Trophoblast cell (in vitro differentiated cells and primary cell): ENCODE measurements at regions not wholly inside any gene's neighbourhood (a gene's known extent, or its start where the extent isn't known, plus 50 kb on each side); places are given as distances from the start of the nearest gene placed in this dataset.

Experiments used
- DNase-seq, 2 donors: peaks; one replicate each; pipeline ENCODE4 v3.0.0-alpha.2; 2016
- H2AFZ ChIP-seq: 2 replicates; pipeline ENCODE4 v1.6.1; 2013; ENCODE audit warnings: low read length, moderate library complexity, mild to moderate bottlenecking; ENCODE audit not compliant: insufficient read depth, poor library complexity
- H2AK5ac ChIP-seq: 2 replicates; pipeline ENCODE4 v1.6.1; 2013; ENCODE audit warnings: mild to moderate bottlenecking, low read length
- H2BK120ac ChIP-seq: 2 replicates; pipeline ENCODE4 v1.6.1; 2013; ENCODE audit warnings: low read length, mild to moderate bottlenecking, moderate library complexity; ENCODE audit not compliant: insufficient read depth, poor library complexity
- H2BK12ac ChIP-seq: 2 replicates; pipeline ENCODE4 v1.6.1; 2013; ENCODE audit warnings: mild to moderate bottlenecking, low read length, moderate library complexity
- H2BK5ac ChIP-seq: 2 replicates; pipeline ENCODE4 v1.6.1; 2013; ENCODE audit warnings: low read length, low read depth, moderate library complexity, mild to moderate bottlenecking; ENCODE audit not compliant: poor library complexity
- H3K14ac ChIP-seq: 2 replicates; pipeline ENCODE4 v1.6.1; 2013; ENCODE audit warnings: mild to moderate bottlenecking, low read length
- H3K18ac ChIP-seq: 2 replicates; pipeline ENCODE4 v1.6.1; 2013; ENCODE audit warnings: mild to moderate bottlenecking, low read length
- H3K23ac ChIP-seq: 2 replicates; pipeline ENCODE4 v1.6.1; 2013; ENCODE audit warnings: low read length
- H3K27ac ChIP-seq: 2 replicates; pipeline ENCODE4 v1.5.1; 2013; ENCODE audit warnings: low read depth, mild to moderate bottlenecking, inconsistent platforms, low read length, moderate library complexity
- H3K27me3 ChIP-seq: 2 replicates; pipeline ENCODE4 v1.6.1; 2013; ENCODE audit warnings: inconsistent platforms, mild to moderate bottlenecking, low read length, moderate library complexity; ENCODE audit not compliant: insufficient read depth
- H3K36me3 ChIP-seq, 2 experiments: 1 replicate in 1 of 2; 2 replicates in 1 of 2; pipeline ENCODE4 v1.6.1; 2013; ENCODE audit warnings: low read length in 2 of 2, mild to moderate bottlenecking in 2 of 2, moderate library complexity in 1 of 2; ENCODE audit not compliant: insufficient read depth in 2 of 2, control insufficient read depth in 1 of 2
- H3K4ac ChIP-seq: 2 replicates; pipeline ENCODE4 v1.6.1; 2013; ENCODE audit warnings: low read depth, mild to moderate bottlenecking, low read length, moderate library complexity
- H3K4me1 ChIP-seq, 2 experiments: 1 replicate in 1 of 2; 2 replicates in 1 of 2; pipeline ENCODE4 v1.6.1; 2013; ENCODE audit warnings: low read length in 2 of 2, mild to moderate bottlenecking in 2 of 2, moderate library complexity in 1 of 2; ENCODE audit not compliant: insufficient read depth in 2 of 2, control insufficient read depth in 1 of 2
- H3K4me2 ChIP-seq: 2 replicates; pipeline ENCODE4 v1.6.1; 2013; ENCODE audit warnings: inconsistent platforms, mild to moderate bottlenecking, low read length, moderate library complexity
- H3K4me3 ChIP-seq: 2 replicates; pipeline ENCODE4 v1.5.1; 2013; ENCODE audit warnings: mild to moderate bottlenecking, low read depth, low read length, inconsistent platforms
- H3K79me1 ChIP-seq: one replicate; pipeline ENCODE4 v1.6.1; 2013; ENCODE audit warnings: low read length
- H3K79me2 ChIP-seq: 2 replicates; pipeline ENCODE4 v1.6.1; 2013; ENCODE audit warnings: low read length, mild to moderate bottlenecking; ENCODE audit not compliant: control insufficient read depth, insufficient read depth, poor library complexity
- H3K9ac ChIP-seq: 2 replicates; pipeline ENCODE4 v1.6.1; 2013; ENCODE audit warnings: mild to moderate bottlenecking, low read length
- H3K9me3 ChIP-seq: 2 replicates; pipeline ENCODE4 v1.6.1; 2013; ENCODE audit warnings: low read depth, mild to moderate bottlenecking, control low read depth, inconsistent platforms, low read length; ENCODE audit not compliant: insufficient read depth
- H4K12ac ChIP-seq: 2 replicates; pipeline ENCODE4 v1.6.1; 2013; ENCODE audit warnings: low read depth, mild to moderate bottlenecking, low read length, moderate library complexity
- H4K8ac ChIP-seq: 2 replicates; pipeline ENCODE4 v1.6.1; 2013; ENCODE audit warnings: low read depth, mild to moderate bottlenecking, low read length, moderate library complexity
- H4K91ac ChIP-seq: one replicate; pipeline ENCODE4 v1.6.1; 2013; ENCODE audit warnings: low read depth, mild to moderate bottlenecking, low read length, moderate library complexity
- WGBS: extraction: QIAGEN DNeasy Blood & Tissue Kit; methylation state at CpG from one replicate; pipeline ENCODE4 v1.1.7; 2013; ENCODE audit warnings: missing lambda C conversion rate; ENCODE audit not compliant: insufficient read length, insufficient coverage; ENCODE audit errors: extremely low coverage; 5-methylcytosine and 5-hydroxymethylcytosine counted together

DNA sequence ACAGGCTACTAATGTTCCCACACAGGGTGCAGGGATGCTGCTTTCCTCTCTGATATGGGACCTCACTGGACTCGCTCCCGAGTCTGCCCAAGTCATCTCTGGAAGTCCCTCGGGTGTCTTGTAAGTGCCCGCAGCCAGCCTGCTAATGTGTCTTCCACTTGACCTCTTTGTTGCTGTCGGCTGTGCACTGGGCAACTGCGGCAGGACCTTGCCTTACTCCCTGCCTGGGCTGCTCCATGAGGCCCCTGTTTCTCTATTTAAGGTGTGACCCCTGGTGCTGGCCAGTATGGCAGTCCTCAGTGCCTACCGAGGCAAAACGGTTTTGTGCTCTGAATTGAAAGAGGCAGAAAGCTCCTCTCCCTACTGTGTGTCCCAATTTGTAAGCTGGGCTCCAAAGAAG is 88.8 kb upstream of the DUSP5 start:
- Histone ChIP-seq H3K4me1 (peaks cover 41 to 45% of the 10 kb centered on the region in 2 experiments), H3K4me3 (no peak overlapping the region), H3K4me2 (no peak overlapping the region), H2BK5ac (peak overlapping the region; percentile 45), H4K12ac (no peak overlapping the region), H3K79me2 (peaks cover 3% of the 10 kb centered on the region), H3K14ac (peak overlapping the region; percentile 49), H4K91ac (peak overlapping the region; percentile 80), H2BK120ac (peak overlapping the region; percentile 81), H2BK12ac (peak overlapping the region; percentile 87), H3K27ac (peak overlapping the region; percentile 50), H3K9me3 (peaks cover 2% of the 10 kb centered on the region), H3K9ac (no peak overlapping the region), H3K79me1 (peaks cover 53% of the 10 kb centered on the region), H3K23ac (no peak overlapping the region), H2AFZ (no peak overlapping the region), H3K4ac (peak overlapping the region; percentile 17), H2AK5ac (peak overlapping the region; percentile 33), H3K18ac (peak overlapping the region; percentile 10), H3K27me3 (no peaks in the 10 kb centered on the region), H3K36me3 (no peaks in the 10 kb centered on the region), H4K8ac (peak overlapping the region; percentile 46)
- no CpG with 5 or more reads among the region's 8 CpGs for WGBS
- DNase-seq, result peak; percentile 40 to 53

DNA sequence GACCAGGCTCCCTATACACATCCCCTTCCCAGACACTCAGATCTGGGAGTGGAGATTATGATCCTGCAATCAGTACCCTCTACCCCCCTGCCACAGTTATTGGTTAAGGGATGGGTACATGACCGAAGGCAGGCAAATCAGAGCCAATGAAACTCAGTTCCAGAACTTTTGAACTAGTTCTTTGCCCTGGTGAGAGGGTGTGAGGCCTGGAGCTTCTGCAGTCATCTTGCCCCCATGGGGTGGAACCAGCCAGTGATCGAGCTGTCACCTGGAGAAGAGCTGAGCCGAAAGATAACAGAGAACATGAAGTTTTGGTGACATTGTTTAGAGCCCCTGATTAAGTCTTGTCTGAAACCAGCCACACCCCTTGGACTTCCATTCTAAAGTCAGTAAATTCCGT is 88.2 kb upstream of the DUSP5 start:
- peak overlapping the region; percentile 46 for H4K8ac ChIP-seq
- no peak overlapping the region for H2AK5ac ChIP-seq
- H3K4me2 ChIP-seq, result no peak overlapping the region
- peaks cover 54% of the 10 kb centered on the region for H3K79me1 ChIP-seq
- H3K14ac ChIP-seq, result peak overlapping the region; percentile 18
- H3K79me2 ChIP-seq, result peaks cover 3% of the 10 kb centered on the region
- peak overlapping the region; percentile 50 for H3K27ac ChIP-seq
- peak overlapping the region; percentile 17 for H3K4ac ChIP-seq
- peaks cover 46 to 49% of the 10 kb centered on the region in 2 experiments for H3K4me1 ChIP-seq
- no peak overlapping the region for H3K4me3 ChIP-seq
- no peaks in the 10 kb centered on the region for H3K36me3 ChIP-seq
- H3K23ac ChIP-seq, result no peak overlapping the region
- peak overlapping the region; percentile 81 for H2BK120ac ChIP-seq
- peak overlapping the region; percentile 5 for H3K18ac ChIP-seq
- peak overlapping the region; percentile 80 for H4K91ac ChIP-seq
- H2BK12ac ChIP-seq, result peak overlapping the region; percentile 87
- no peak overlapping the region for H3K9ac ChIP-seq
- peaks cover 2% of the 10 kb centered on the region for H3K9me3 ChIP-seq
- H4K12ac ChIP-seq, result no peak overlapping the region
- H2AFZ ChIP-seq, result no peak overlapping the region
- no peaks in the 10 kb centered on the region for H3K27me3 ChIP-seq
- H2BK5ac ChIP-seq, result peak overlapping the region; percentile 45
- no peak for DNase-seq
- WGBS, result no CpG with 5 or more reads among the region's 4 CpGs

DNA sequence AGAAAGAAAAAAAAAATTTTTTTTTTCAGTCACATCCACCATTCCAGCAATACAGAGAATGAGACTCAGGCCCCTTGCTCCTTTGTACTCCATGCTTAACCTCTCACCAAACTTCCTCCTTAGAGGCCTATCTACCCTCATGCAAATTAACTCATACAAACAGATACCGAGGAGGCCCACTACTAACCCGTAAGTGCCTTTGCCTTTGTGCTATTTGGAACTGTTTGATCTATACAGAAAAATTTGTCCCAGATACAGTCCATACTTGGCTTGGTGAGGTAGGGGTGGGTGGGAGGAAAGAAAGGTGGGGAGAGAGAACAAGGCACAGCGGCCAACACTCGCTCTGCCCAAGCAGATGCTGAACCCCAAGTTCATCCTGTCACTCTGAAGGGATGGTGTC is 87.8 kb upstream of the DUSP5 start:
- Histone ChIP-seq H2BK12ac (peak overlapping the region; percentile 41), H3K27me3 (no peaks in the 10 kb centered on the region), H2AK5ac (peak overlapping the region; percentile 81), H3K4ac (no peak overlapping the region), H3K14ac (peak overlapping the region; percentile 71), H3K36me3 (no peaks in the 10 kb centered on the region), H2AFZ (no peak overlapping the region), H4K8ac (peak overlapping the region; percentile 25), H2BK120ac (peak overlapping the region; percentile 35), H3K9ac (no peak overlapping the region), H3K18ac (no peak overlapping the region), H3K4me1 (peaks cover 46 to 49% of the 10 kb centered on the region in 2 experiments), H4K12ac (no peak overlapping the region), H3K79me1 (peaks cover 53% of the 10 kb centered on the region), H2BK5ac (peak overlapping the region; percentile 25), H3K4me3 (no peak overlapping the region), H4K91ac (peak overlapping the region; percentile 97), H3K9me3 (peaks cover 2% of the 10 kb centered on the region), H3K79me2 (peaks cover 3% of the 10 kb centered on the region), H3K4me2 (no peak overlapping the region), H3K27ac (peak overlapping the region; percentile 29), H3K23ac (no peak overlapping the region)
- WGBS, result no CpG with 5 or more reads among the region's 4 CpGs
- DNase-seq, result peak; percentile 44 to 64

GRCh38 chr10:110410329-110411046 is 87.2 kb upstream of the DUSP5 start:
- Histone ChIP-seq H3K79me2 (peaks cover 3% of the 10 kb centered on the region), H3K14ac (peak overlapping the region; percentile 93), H3K27ac (peak overlapping the region; percentile 29), H4K8ac (peak overlapping the region; percentile 63), H3K4me3 (no peak overlapping the region), H4K12ac (peak overlapping the region; percentile 24), H2AFZ (peak overlapping the region; percentile 14), H4K91ac (peak overlapping the region; percentile 97), H3K9me3 (peaks cover 2% of the 10 kb centered on the region), H3K18ac (peak overlapping the region; percentile 91), H3K4me1 (peaks cover 49 to 52% of the 10 kb centered on the region in 2 experiments), H3K27me3 (no peaks in the 10 kb centered on the region), H3K36me3 (no peaks in the 10 kb centered on the region), H2BK120ac (peak overlapping the region; percentile 89), H3K4ac (peak overlapping the region; percentile 73), H3K79me1 (peaks cover 57% of the 10 kb centered on the region), H2AK5ac (peak overlapping the region; percentile 97), H2BK5ac (peak overlapping the region; percentile 83), H2BK12ac (peak overlapping the region; percentile 99), H3K4me2 (no peak overlapping the region), H3K23ac (no peak overlapping the region), H3K9ac (no peak overlapping the region)
- no CpG with 5 or more reads among the region's 11 CpGs for WGBS
- peak; percentile 53 to 73 for DNase-seq
